CD4-positive, alpha-beta T cell treated with Interferon alpha-2 for 1 hour (primary cell): ENCODE measurements at regions not wholly inside any gene's neighbourhood (a gene's known extent, or its start where the extent isn't known, plus 50 kb on each side); places are given as distances from the start of the nearest gene placed in this dataset.

Experiments used
- DNase-seq, 2 donors: peaks; one replicate each; pipeline ENCODE4 v3.0.0-alpha.2; 2020 to 2022

- DNase-seq: no peak
Observed at GRCh38 chr1:14220324-14220723, 378.2 kb upstream of the KAZN start.

DNA sequence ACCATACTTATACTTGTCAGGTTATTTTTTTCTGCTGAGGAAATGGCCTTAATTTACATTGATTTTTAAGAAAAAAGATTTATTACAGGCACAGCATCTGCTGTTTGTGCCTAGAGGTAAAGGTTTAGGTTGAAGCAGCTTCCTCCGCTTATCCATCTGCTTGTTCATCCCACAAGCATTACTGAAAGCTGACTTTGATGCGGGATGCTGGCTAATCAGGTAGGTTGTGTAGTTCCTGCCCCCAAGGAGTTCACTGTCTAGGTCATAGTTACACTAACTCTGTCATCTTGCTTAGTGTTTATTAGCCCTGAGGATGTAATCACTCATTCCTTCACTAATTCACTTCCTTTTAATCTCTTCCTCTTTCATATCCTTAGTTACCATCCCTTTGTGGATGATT lies 377.7 kb upstream of the KAZN start:
- DNase-seq: no peak

- no peak for DNase-seq
Observed at GRCh38 chr1:14222086-14222485, 376.4 kb upstream of the KAZN start.

DNA sequence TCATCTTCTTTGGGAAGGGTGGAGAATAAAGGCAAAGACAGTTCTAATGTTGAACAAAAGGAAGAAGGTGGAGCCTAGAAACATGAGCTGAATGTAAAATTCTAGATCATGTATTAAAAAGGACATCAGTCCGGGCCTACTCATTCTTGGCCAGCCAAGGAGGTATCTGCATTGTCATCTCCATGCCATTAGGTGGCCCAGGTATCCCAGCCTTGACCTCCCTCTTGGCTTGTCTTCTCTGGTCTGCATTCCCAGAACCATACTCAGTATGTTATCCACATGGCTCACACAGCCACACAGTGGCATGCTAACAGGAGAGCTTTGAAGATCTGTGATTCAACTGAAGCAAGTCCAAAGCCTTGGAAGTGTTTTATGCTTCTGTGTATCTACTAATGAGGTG lies 369.8 kb upstream of the KAZN start:
- no peak for DNase-seq

DNA sequence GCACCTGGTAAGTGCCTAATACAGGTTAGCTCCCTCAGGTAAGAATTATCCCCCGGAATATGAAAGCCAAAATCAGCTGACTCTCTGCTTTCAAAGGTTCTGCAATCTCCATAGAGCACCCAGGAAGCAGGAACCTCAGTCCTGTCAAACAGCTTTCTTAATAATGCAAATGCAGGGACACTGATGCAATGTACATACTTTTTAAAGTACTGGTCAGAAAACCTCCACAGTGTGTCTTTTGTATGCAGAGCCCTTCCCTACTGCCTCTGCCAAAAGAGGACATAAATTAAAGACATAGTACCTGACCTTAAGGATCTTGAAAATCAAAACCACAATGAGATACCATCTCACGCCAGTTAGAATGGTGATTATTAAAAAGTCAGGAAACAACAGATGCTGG lies 365.0 kb upstream of the KAZN start:
- DNase-seq: no peak

- DNase-seq: no peak
Observed at GRCh38 chr1:14236097-14236496, 362.4 kb upstream of the KAZN start.

DNA sequence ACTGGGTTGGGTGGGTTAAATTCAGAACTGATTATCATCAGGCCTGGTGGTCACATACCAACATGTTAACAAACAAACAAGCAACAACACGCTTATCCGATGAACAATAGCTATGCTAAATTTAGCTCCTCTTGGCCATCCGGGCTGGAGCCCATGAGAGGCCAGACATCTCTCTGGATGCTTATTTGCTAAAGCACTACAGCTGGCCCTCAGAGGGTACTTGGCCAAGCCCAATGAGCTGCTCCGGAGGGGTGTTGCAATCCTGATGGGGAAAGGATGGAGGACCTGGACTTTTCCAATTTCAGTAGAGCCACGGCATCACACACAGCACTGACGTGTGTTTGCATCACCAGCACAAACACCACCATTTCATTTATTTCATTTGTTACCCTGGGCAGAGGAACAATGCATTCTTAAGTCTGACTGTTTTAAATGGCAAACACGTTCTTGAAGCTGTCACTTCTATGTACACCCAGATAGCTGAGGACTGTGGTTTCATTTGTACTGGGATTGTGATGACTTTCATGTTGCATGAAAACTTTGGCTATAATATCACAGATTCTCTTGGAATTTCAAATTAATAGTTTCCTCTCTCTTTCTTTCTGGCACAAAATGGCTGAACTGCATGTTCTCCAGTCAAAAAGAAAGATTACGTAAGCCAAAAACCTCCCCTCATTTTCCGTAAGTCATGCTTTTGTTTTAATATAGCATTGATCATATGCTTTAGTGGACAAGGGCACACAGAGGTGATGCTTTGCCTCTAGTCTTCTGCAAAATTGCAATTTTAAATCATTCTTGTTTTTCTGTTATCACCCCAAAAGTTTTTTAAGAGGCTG lies 359.8 kb upstream of the KAZN start:
- DNase-seq: no peak

DNA sequence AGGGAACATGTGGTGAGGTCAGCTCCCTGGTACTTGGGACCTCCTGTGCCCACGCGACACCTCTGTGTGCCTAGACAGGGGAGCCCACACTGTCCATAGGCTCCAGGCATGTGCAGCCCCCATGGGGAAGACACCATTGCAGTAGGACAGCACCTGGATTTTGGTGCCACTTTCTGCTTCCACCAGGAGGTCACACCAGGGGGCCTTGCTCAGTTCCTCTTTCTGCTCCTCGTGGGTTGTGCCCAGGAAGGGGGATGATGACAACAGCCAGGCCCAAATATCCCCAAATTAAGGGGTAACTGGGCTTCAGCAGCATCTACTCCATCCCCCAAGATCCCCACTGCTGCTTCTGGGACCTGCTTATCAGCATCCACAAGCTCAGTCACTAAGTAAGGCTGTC lies 358.2 kb upstream of the KAZN start:
- DNase-seq: no peak

DNA sequence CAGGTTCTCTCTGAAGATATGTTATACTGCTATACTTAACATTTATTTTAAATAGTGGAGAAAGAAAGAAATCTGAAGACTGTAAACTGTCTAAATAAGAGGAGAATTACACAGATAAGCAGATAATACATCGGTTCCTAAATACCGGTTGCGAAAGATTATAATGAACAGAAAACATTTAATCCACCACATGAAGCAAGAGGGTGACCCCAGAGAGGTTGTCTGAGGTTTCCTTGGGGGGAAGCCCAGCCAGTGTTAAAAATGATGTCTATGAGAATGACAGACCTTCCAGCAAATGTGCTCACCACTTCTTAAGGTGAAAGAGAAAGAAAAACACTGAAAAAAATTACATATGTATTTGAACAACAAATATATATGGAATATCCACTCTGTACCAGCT lies 356.4 kb upstream of the KAZN start:
- no peak for DNase-seq

DNA sequence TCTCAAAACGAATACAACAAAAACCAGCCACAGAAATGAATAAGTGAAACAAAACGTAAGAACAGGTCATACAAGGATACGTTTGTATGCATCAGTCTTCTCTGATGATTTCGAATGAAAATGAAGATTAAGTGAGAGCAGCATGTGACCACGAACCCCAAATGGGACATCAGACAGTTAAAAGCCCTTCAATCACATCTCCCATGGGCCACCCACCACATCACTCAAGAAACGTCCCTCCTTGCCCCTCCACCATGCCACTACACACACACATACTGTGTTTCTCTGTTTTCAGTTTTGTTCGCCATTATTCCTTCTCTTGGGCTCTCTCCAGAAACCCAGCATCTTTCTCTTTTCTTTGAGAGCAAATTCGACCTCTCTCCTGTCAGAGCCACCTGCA lies 355.6 kb upstream of the KAZN start:
- DNase-seq: no peak

- no peak for DNase-seq
Observed at GRCh38 chr1:14245954-14246353, 352.5 kb upstream of the KAZN start.

GRCh38 chr1:14246471-14246870 lies 352.0 kb upstream of the KAZN start:
- no peak for DNase-seq

GRCh38 chr1:14247666-14248065 lies 350.8 kb upstream of the KAZN start:
- no peak for DNase-seq

GRCh38 chr1:14251871-14252270 lies 346.6 kb upstream of the KAZN start:
- no peak for DNase-seq

GRCh38 chr1:14253676-14254075 lies 344.8 kb upstream of the KAZN start:
- DNase-seq: no peak

GRCh38 chr1:14254251-14254650 lies 344.2 kb upstream of the KAZN start:
- no peak for DNase-seq

GRCh38 chr1:14255233-14255632 lies 343.3 kb upstream of the KAZN start:
- no peak for DNase-seq

GRCh38 chr1:14255711-14256110 lies 342.8 kb upstream of the KAZN start:
- no peak for DNase-seq

GRCh38 chr1:14259191-14259757 lies 339.2 kb upstream of the KAZN start:
- no peak for DNase-seq

GRCh38 chr1:14260480-14260879 lies 338.0 kb upstream of the KAZN start:
- no peak for DNase-seq

DNA sequence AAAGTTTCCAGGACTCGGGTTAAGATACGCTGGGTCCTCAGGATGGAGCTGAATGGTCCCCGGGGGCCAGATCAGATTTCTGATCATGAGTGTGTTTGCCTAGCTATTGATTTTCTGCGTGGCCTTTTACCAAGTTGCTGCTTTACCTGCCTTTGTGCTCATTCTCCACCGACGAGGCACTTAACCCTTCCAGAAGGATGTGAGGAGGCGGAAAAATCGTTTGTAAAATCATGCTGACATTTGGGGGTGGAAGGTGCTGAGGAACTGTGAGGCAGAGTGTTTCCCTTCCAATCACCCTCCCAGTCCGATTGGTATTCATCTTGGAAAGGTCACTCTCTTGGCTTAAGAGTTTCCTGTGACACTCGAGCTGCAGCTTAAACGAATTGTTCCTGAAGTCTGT lies 337.1 kb upstream of the KAZN start:
- no peak for DNase-seq

DNA sequence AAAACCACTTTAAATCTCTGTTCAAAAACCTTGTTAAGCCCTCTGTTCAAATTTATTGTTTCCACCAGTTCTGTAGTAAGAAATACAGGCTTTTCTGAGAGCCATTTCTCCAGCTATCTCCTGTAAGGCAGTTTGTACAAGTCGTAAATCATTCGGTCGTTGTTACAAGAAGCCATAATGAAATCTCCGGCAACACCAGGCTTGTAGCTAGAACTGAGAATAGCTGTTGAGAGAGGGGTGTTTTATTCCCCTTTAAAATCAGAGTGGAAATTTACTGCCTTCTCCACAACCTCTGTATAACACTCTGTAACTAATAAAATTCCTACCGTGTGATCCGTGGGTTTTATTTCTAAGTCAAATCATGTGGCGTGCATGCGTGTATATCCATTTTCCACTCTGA lies 335.8 kb upstream of the KAZN start:
- no peak for DNase-seq

- no peak for DNase-seq
Observed at GRCh38 chr1:14263225-14263624, 335.3 kb upstream of the KAZN start.

GRCh38 chr1:14263671-14264070 lies 334.8 kb upstream of the KAZN start:
- DNase-seq: no peak

GRCh38 chr1:14265495-14265894 lies 333.0 kb upstream of the KAZN start:
- DNase-seq: no peak
